Small intestine (tissue), 7 donors: ENCODE measurements at regions not wholly inside any gene's neighbourhood (a gene's known extent, or its start where the extent isn't known, plus 50 kb on each side); places are given as distances from the start of the nearest gene placed in this dataset.

Source experiments
- DNase-seq, 2 donors: peaks; one replicate each; pipeline versions ENCODE4 v3.0.0 to v3.0.0-alpha.2; 2013
- FAIRE-seq: peaks from 2 replicates; lab custom pipeline; 2012; peaks lifted over from hg19 to GRCh38; lab: Jason Lieb, UNC
- H3K27ac ChIP-seq, 3 donors: one replicate each; pipeline ENCODE4 v1.5.1; 2013; ENCODE audit warnings: low read length in 2 of 3, mild to moderate bottlenecking in 2 of 3, control low read depth in 1 of 3, inconsistent platforms in 1 of 3, low read depth in 1 of 3, moderate library complexity in 1 of 3
- H3K27me3 ChIP-seq, 3 donors: one replicate each; pipeline ENCODE4 v1.6.1; 2013; ENCODE audit warnings: low read length in 3 of 3, inconsistent platforms in 1 of 3; ENCODE audit not compliant: control insufficient read depth in 3 of 3, insufficient read depth in 3 of 3
- H3K36me3 ChIP-seq, 3 donors: one replicate each; pipeline ENCODE4 v1.6.1; 2013; ENCODE audit warnings: low read length in 3 of 3, inconsistent platforms in 1 of 3, low read depth in 1 of 3, mild to moderate bottlenecking in 1 of 3, moderate library complexity in 1 of 3; ENCODE audit not compliant: control insufficient read depth in 3 of 3, insufficient read depth in 2 of 3
- H3K4me1 ChIP-seq, 3 donors: one replicate each; pipeline ENCODE4 v1.6.1; 2013; ENCODE audit warnings: low read length in 2 of 3, inconsistent platforms in 1 of 3, low read depth in 1 of 3, mild to moderate bottlenecking in 1 of 3, moderate library complexity in 1 of 3; ENCODE audit not compliant: control insufficient read depth in 3 of 3, insufficient read depth in 2 of 3
- H3K4me3 ChIP-seq, 3 donors: one replicate each; pipeline ENCODE4 v1.5.1; 2013; ENCODE audit warnings: low read length in 3 of 3, control low read depth in 1 of 3, inconsistent platforms in 1 of 3, low read depth in 1 of 3, mild to moderate bottlenecking in 1 of 3, moderate library complexity in 1 of 3
- H3K9me3 ChIP-seq, 2 donors: one replicate each; pipeline ENCODE4 v1.6.1; 2013; ENCODE audit warnings: low read depth in 1 of 2, low read length in 1 of 2; ENCODE audit not compliant: control insufficient read depth in 2 of 2, insufficient read depth in 1 of 2
- WGBS, 3 donors: extraction: QIAGEN DNeasy Blood & Tissue Kit; methylation state at CpG; one replicate each; pipeline ENCODE4 v1.1.7; 2013; 5-methylcytosine and 5-hydroxymethylcytosine counted together
- donor health status: healthy with polysubstance abuse.
- donor health status: control.
- donor health status: control.
- donor health status: Bipolar disorder and iron deficiency.
- donor health status: healthy.

DNA sequence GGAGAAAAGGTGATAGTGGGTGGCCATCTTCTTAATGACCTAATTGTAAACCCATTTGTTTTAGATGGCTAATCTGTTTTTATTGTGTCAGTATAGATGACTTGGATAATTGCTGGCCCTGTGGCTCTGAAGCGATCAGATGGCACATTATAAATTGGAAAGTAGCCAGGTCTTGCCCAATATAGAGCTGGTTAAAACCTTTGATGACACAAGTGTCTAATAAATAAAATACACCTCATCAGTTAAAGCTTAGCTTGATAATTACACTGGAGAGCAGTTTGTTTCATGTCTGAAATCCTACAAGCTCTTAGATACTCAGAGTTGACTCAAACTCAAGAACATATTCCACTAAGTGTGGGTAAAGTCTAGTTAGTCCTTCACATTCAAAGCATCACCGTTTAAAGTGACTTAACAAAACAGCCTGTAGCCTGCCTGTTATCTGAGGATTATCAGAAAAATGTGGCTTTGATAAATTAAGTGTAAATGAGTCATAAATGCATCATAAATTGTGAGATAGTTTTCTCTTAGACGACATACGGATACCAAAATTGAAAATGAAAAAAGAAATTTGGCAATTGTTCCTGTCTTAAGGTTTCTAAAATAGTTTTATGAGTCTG is 280.9 kb downstream of the LRIG3 start:
- Histone ChIP-seq H3K9me3 (no peaks in the 10 kb centered on the region), H3K4me3 (no peak overlapping the region), H3K27me3 (no peaks in the 10 kb centered on the region), H3K36me3 (no peaks in the 10 kb centered on the region), H3K27ac (no peak overlapping the region), H3K4me1 (no peaks in the 10 kb centered on the region)
- no peak for DNase-seq
- FAIRE-seq: no peak
- WGBS, 3 donors: 11 to 48% (median 27%) methylated on average over 4 of the region's 4 CpGs

DNA sequence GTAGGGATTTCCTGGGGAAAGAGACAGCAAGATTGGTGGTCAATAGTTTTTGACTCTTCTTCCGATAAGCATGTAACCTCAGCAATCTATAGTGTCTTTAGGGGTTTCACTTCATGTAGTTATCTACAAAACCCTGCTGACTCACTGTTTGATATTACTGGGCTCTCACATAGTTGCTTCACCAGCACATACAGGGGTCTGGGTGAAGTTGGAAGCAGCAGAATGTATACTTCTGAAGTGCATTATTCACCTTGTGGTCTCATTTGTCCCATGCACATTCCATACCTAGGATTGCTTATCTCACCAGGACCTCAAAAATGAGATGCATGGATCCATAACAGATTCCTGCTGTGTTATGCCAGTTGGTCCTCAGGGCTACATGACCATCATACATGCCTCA is 280.0 kb downstream of the LRIG3 start:
- Histone ChIP-seq H3K27me3 (no peaks in the 10 kb centered on the region), H3K4me1 (no peaks in the 10 kb centered on the region), H3K4me3 (no peak overlapping the region), H3K27ac (no peak overlapping the region), H3K36me3 (no peaks in the 10 kb centered on the region), H3K9me3 (no peaks in the 10 kb centered on the region)
- DNase-seq (no peak), FAIRE-seq (no peak)
- WGBS, 3 donors: 90 to 95% (median 92%) methylated on average over 1 of the region's 1 CpG

DNA sequence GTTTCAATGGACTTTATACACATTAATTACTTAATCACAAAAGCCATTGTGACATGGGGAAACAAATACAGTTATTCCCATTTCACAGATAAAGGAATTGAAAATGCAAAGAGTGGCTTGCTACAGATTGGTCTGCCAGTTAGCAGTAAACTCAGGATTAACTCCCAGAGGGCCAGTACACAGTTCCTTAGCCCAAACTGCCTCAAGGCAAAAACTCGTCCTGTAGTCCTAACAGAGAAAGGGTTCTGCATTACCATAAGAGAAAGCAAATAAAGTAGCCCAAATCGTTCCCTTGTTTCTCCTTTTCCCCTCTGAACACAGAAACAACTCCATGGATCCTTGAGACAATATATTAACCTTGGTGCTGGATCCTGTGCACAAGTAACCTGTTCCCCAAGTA is 274.4 kb downstream of the LRIG3 start:
- WGBS, 3 donors: 65 to 73% (median 65%) methylated on average over 2 of the region's 2 CpGs
- Histone ChIP-seq H3K4me3 (no peak overlapping the region), H3K36me3 (no peaks in the 10 kb centered on the region), H3K27me3 (no peaks in the 10 kb centered on the region), H3K4me1 (no peaks in the 10 kb centered on the region), H3K27ac (no peak overlapping the region), H3K9me3 (no peaks in the 10 kb centered on the region)
- no peak for FAIRE-seq
- no peak for DNase-seq

DNA sequence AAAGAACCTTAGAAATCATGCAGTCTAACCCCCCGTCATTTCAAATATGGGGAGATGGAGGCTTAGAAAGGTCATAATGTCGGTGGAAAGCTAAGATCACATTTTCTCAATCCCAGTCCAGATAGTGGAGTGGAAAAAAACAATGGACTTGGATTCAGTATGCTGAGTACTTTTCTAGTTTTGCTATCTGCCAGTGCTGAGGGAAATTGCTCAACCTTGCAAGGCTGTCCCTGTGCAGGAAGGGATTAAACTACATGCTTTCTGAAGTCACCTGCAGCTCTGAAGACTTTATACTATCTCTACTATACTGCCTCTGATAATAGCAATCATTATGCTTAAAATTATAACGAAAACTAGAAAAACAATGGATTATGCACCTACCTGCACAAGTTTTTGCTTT is 272.8 kb downstream of the LRIG3 start:
- Histone ChIP-seq H3K27ac (no peak overlapping the region), H3K4me1 (no peaks in the 10 kb centered on the region), H3K4me3 (no peak overlapping the region), H3K27me3 (no peaks in the 10 kb centered on the region), H3K9me3 (no peaks in the 10 kb centered on the region), H3K36me3 (no peaks in the 10 kb centered on the region)
- no peak for FAIRE-seq
- 66 to 79% (median 73%) methylated on average over 3 of the region's 3 CpGs for WGBS, 3 donors
- no peak for DNase-seq

DNA sequence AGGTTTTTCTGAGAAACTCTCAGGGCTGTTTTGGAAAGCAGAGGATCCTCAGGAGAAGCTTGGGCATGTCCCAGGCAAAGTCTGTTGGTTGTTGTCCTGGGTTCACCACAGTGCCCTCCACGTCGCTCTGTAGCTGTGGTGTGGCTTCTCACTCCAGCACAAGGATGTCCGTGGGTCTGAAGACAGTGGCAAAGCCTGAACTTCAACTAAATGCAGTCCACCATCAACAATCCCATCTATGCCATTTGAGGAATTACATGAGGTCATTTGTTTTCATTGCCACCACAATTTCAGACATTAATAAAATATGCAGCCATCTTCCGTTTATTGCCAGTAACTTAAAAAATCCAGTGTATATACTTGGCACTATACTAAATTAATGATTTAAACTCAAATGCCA is 272.1 kb downstream of the LRIG3 start:
- no peaks in the 10 kb centered on the region for H3K27me3 ChIP-seq
- peaks cover 0 to 2% of the 10 kb centered on the region in 2 donors for H3K9me3 ChIP-seq
- DNase-seq: no peak
- H3K36me3 ChIP-seq: no peaks in the 10 kb centered on the region
- no peak for FAIRE-seq
- H3K4me1 ChIP-seq: no peaks in the 10 kb centered on the region
- H3K4me3 ChIP-seq: no peak overlapping the region
- 80 to 89% (median 82%) methylated on average over 4 of the region's 4 CpGs for WGBS, 3 donors
- no peak overlapping the region for H3K27ac ChIP-seq

DNA sequence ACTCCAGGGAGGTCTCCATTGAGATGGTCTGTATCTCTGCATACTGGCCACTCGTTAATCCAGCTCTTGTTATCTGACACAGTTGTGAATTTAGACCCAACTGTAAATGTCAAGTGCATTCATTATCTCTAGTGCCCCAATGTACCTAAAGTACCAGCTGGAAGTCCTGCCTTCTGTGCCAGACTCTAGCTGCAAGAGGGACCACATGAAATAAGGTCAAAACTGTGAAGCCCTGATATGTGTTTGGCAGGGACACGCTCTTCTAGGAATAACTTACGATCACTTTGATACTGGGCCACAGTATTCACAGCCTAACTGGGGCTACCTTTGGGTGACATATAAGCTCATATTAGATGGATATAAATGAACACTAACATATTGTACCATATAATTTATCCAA is 268.5 kb downstream of the LRIG3 start:
- FAIRE-seq: no peak
- no peaks in the 10 kb centered on the region for H3K36me3 ChIP-seq

DNA sequence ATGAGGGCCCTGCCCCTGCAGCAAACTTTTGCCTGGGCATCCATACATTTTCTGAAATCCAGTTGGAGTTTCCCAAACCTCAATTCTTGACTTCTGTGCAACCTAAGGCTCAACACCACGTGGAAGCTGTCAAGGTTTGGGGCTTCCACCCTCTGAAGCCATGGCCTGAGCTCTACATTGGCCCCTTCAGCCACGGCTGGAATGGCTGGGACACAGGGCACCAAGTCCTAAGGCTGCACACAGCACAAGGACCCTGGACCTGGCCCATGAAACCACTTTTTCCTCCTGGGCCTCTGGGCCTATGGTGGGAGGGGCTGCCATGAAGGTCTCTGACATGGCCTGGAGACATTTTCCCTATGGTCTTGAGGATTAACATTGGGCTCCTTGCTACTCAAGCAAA is 266.3 kb downstream of the LRIG3 start:
- H3K36me3 ChIP-seq: no peaks in the 10 kb centered on the region
- no peak overlapping the region for H3K27ac ChIP-seq
- H3K27me3 ChIP-seq: no peaks in the 10 kb centered on the region
- DNase-seq (no peak), FAIRE-seq (no peak)
- peaks cover 0 to 30% of the 10 kb centered on the region in 2 donors for H3K9me3 ChIP-seq
- WGBS, 3 donors: 36 to 47% (median 44%) methylated on average over 2 of the region's 2 CpGs
- H3K4me1 ChIP-seq: no peaks in the 10 kb centered on the region
- no peak overlapping the region for H3K4me3 ChIP-seq

More for the DNA sequence above, 268.5 kb downstream of the LRIG3 start:
- Histone ChIP-seq H3K4me1 (no peaks in the 10 kb centered on the region), H3K27ac (no peak overlapping the region), H3K27me3 (no peaks in the 10 kb centered on the region), H3K4me3 (no peak overlapping the region), H3K9me3 (peaks cover 0 to 30% of the 10 kb centered on the region in 2 donors)
- 81 to 90% (median 82%) methylated on average over 3 of the region's 3 CpGs for WGBS, 3 donors
- no peak for DNase-seq

DNA sequence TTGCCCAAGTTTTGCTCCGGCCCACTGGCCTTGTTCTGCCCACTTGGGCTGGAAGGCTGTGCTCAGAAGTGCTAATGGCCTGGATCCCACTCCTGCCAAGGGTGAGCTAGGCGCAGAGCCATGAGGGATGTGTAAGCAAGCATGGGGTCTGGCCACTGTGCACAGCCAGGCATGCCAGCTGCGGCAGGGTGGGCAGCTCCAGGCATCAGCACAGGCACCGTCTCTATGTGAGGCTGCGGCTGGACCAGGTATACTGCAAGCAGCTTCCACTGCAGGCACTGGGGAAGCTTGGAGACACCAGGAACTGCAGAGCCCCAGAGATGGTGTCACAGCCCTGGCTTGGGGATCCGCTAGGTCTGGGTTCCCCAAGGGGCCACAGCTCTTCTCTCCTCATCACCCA is 264.9 kb downstream of the LRIG3 start:
- H3K27ac ChIP-seq: no peak overlapping the region
- no peaks in the 10 kb centered on the region for H3K27me3 ChIP-seq
- H3K36me3 ChIP-seq: no peaks in the 10 kb centered on the region
- H3K4me1 ChIP-seq: no peaks in the 10 kb centered on the region
- H3K9me3 ChIP-seq: peaks cover 0 to 30% of the 10 kb centered on the region in 2 donors
- WGBS, 3 donors: 82 to 90% (median 87%) methylated on average over 6 of the region's 6 CpGs
- DNase-seq (no peak), FAIRE-seq (no peak)
- no peak overlapping the region for H3K4me3 ChIP-seq
